Suprapubic skin (tissue), 4 donors: ENCODE measurements at regions not wholly inside any gene's neighbourhood (a gene's known extent, or its start where the extent isn't known, plus 50 kb on each side); places are given as distances from the start of the nearest gene placed in this dataset.

Experiments used
- DNase-seq, 2 donors: peaks; one replicate each; pipeline ENCODE4 v3.0.0-alpha.2; 2019; ENCODE audit warnings: low spot score in 2 of 2
- H3K27ac ChIP-seq: fragments of 200-600 bp; sonication (generic); one replicate; pipeline ENCODE4 v1.5.1; 2019
- H3K27me3 ChIP-seq: fragments of 200-600 bp; sonication (generic); one replicate; pipeline ENCODE4 v1.5.1; 2019
- H3K36me3 ChIP-seq: fragments of 200-600 bp; sonication (generic); one replicate; pipeline ENCODE4 v1.5.1; 2019
- H3K4me1 ChIP-seq: fragments of 200-600 bp; sonication (generic); one replicate; pipeline ENCODE4 v1.5.1; 2019
- H3K4me3 ChIP-seq: fragments of 200-600 bp; sonication (generic); one replicate; pipeline ENCODE4 v1.5.1; 2019; ENCODE audit warnings: mild to moderate bottlenecking
- H3K9me3 ChIP-seq: fragments of 200-600 bp; sonication (generic); one replicate; pipeline ENCODE4 v1.5.1; 2019
- EP300 ChIP-seq: sonication (generic); formaldehyde crosslinking; IDR thresholded peaks from one replicate; pipeline ENCODE4 v1.6.1; 2017; ENCODE audit warnings: antibody characterized with exemption
- POLR2A ChIP-seq, 2 donors: fragments of 450-650 bp; IDR thresholded peaks; one replicate each; pipeline ENCODE4 v1.6.1; 2017; ENCODE audit warnings: antibody characterized with exemption in 2 of 2, mild to moderate bottlenecking in 2 of 2, moderate library complexity in 2 of 2
- POLR2AphosphoS5 ChIP-seq, 3 donors: sonication (generic); formaldehyde crosslinking; IDR thresholded peaks; one replicate each; pipeline ENCODE4 v1.6.1; 2017; ENCODE audit warnings: antibody characterized with exemption in 3 of 3
- WGBS: methylation state at CpG from one replicate; pipeline ENCODE4 v1.1.5; 2018; 5-methylcytosine and 5-hydroxymethylcytosine counted together
- TF ChIP-seq, protein P1 (sequence below), 2 donors: fragments of 200-600 bp in 1 of 2; fragments of 450-650 bp in 1 of 2; sonication (generic) in 1 of 2; IDR thresholded peaks; one replicate each; pipeline ENCODE4 v1.5.1; 2016 to 2019; ENCODE audit warnings: antibody characterized with exemption in 2 of 2, mild to moderate bottlenecking in 1 of 2, moderate library complexity in 1 of 2

DNA sequence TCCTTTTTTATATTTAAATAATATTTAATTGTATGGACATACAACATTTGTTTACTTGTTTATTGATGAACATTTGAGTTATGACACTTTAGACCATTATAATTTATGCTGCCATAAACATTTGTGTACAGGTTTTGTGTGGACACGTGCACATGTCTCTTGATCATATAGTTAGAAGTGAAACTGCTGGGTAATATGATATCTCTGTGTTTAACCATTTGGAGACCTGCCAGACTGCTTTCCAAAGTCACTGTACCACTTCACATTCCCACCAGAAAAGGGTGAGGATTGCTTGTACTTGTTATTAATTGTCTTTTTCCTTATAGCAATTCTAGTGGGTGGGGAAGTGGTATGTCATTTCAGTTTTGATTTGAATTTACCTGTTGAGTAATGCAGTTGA lies 145.6 kb upstream of the KLHL1 start:
- no peak overlapping the region for H3K4me3 ChIP-seq
- peaks cover 5% of the 10 kb centered on the region for H3K9me3 ChIP-seq
- no peaks in the 10 kb centered on the region for H3K27me3 ChIP-seq
- WGBS: 4% methylated on average over 1 of the region's 1 CpG
- no peaks in the 10 kb centered on the region for H3K36me3 ChIP-seq
- TF ChIP-seq POLR2AphosphoS5 (IDR thresholded peaks at IDR 0.05) (no peak), EP300 (no peak), POLR2A (IDR thresholded peaks at IDR 0.05) (no peak)
- TF ChIP-seq, protein P1, sequence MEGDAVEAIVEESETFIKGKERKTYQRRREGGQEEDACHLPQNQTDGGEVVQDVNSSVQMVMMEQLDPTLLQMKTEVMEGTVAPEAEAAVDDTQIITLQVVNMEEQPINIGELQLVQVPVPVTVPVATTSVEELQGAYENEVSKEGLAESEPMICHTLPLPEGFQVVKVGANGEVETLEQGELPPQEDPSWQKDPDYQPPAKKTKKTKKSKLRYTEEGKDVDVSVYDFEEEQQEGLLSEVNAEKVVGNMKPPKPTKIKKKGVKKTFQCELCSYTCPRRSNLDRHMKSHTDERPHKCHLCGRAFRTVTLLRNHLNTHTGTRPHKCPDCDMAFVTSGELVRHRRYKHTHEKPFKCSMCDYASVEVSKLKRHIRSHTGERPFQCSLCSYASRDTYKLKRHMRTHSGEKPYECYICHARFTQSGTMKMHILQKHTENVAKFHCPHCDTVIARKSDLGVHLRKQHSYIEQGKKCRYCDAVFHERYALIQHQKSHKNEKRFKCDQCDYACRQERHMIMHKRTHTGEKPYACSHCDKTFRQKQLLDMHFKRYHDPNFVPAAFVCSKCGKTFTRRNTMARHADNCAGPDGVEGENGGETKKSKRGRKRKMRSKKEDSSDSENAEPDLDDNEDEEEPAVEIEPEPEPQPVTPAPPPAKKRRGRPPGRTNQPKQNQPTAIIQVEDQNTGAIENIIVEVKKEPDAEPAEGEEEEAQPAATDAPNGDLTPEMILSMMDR (IDR thresholded peaks at IDR 0.05): no peak
- no peaks in the 10 kb centered on the region for H3K4me1 ChIP-seq
- H3K27ac ChIP-seq: no peak overlapping the region
- DNase-seq: no peak

DNA sequence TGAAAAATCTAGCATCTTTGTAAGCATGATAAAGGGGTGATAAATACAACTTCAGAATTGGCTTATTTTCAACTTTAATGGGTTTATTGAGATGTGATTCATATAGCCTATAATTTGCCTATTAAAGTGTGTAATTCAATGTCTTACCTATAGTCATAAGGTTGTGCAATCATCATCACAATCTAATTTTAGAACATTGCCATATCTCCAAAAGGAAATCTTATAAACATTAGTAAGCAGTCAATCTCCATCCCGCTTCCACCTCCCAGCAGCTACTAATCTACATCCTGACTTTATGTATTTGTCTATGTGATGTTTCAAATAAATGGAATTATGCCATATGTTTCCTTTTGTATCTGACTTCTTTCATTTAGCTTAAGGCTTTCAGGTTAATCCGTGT lies 145.2 kb upstream of the KLHL1 start:
- Histone ChIP-seq H3K4me3 (no peak overlapping the region), H3K27ac (no peak overlapping the region), H3K4me1 (no peaks in the 10 kb centered on the region), H3K9me3 (peaks cover 5% of the 10 kb centered on the region), H3K36me3 (no peaks in the 10 kb centered on the region), H3K27me3 (no peaks in the 10 kb centered on the region)
- TF ChIP-seq EP300: no peak
- TF ChIP-seq, protein P1 (IDR thresholded peaks at IDR 0.05): no peak
- no peak for TF ChIP-seq POLR2A (IDR thresholded peaks at IDR 0.05)
- TF ChIP-seq POLR2AphosphoS5 (IDR thresholded peaks at IDR 0.05): no peak
- 33% methylated on average over 2 of the region's 2 CpGs for WGBS
- DNase-seq: no peak

DNA sequence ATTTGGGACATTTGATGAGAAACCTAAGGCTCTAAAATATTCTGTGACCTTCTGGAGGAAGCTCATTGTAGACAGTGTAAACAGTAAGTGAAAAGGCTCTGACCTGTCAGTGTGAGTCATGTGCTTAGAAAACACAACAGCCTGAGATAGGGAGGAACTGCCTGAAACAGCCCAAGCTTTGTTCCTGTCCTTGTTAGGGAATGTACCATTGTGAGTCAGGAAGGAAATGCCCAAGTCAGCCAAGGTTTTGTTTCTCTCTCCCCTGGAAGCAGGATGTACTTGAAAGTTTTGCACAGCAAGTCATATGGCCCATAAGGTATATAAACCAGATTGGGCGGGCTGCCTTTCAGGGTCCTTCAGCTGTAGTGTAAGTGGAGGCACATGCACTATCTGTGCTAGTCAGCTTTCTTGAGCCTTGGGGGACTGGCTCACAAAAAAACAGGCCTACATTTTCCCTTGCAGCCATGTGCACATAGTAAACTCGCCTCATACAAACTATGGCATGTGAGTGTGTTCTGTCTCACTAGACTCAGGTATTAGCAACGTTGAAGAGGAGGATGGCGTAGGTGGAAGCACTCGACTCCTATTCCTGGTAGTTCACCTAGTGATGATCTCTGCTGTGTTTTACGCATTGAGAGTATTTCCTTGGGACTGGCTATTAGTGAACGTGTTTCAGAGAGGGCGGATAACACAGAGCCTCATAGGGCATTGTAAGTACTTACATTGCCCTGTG lies 141.2 kb upstream of the KLHL1 start:
- no peak for DNase-seq
- no peak overlapping the region for H3K27ac ChIP-seq
- no peaks in the 10 kb centered on the region for H3K36me3 ChIP-seq

DNA sequence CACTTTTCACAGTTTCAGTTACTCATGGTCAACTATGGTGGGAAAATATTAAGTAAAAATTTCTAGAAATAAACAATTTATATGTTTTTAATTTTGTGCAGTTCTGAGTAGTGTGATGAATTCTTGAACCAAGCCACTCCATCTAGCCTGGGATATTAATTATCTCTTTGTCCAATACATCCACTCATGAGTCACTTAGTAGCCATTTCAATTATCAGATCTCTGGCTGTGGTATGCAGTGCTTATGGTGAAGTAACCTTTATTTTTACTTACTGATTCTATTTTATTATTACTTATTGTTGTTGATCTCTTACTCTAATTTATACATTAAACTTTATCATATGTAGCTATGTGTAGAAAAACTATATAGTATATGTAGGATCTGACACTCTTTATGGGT lies 128.9 kb upstream of the KLHL1 start:
- DNase-seq: no peak
- no peak overlapping the region for H3K4me3 ChIP-seq
- H3K9me3 ChIP-seq: peaks cover 4% of the 10 kb centered on the region
- H3K27me3 ChIP-seq: no peaks in the 10 kb centered on the region
- no peaks in the 10 kb centered on the region for H3K36me3 ChIP-seq
- no peaks in the 10 kb centered on the region for H3K4me1 ChIP-seq
- TF ChIP-seq POLR2AphosphoS5 (IDR thresholded peaks at IDR 0.05): no peak
- TF ChIP-seq, protein P1 (IDR thresholded peaks at IDR 0.05): no peak
- TF ChIP-seq POLR2A (IDR thresholded peaks at IDR 0.05): no peak
- no peak for TF ChIP-seq EP300
- no peak overlapping the region for H3K27ac ChIP-seq

More for the DNA sequence above, 141.2 kb upstream of the KLHL1 start:
- Histone ChIP-seq H3K27me3 (no peaks in the 10 kb centered on the region), H3K4me3 (no peak overlapping the region), H3K4me1 (no peaks in the 10 kb centered on the region), H3K9me3 (peaks cover 5% of the 10 kb centered on the region)
- TF ChIP-seq POLR2AphosphoS5 (IDR thresholded peaks at IDR 0.05): no peak
- TF ChIP-seq, protein P1 (IDR thresholded peaks at IDR 0.05): no peak
- no peak for TF ChIP-seq POLR2A (IDR thresholded peaks at IDR 0.05)
- no peak for TF ChIP-seq EP300
- WGBS: 92% methylated on average over 8 of the region's 8 CpGs

DNA sequence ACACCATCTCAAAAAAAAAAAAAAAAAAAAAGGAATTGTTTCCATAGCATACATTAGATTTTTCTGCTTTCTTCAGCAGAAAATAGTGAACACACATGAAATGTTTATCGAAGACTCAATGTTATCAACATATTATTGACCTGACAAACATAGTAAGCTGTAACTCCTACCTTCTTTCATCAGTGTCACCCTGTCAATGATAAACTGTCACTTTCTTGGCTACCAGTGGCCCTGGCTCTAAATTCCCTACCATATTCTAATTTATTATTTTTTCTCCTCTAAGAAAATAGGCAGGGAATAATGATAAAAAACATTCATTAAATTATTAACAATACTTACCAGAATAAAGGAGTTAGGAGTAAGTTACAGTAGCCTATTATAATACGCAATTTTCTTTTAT lies 127.3 kb upstream of the KLHL1 start:
- no peak overlapping the region for H3K27ac ChIP-seq
- no peaks in the 10 kb centered on the region for H3K36me3 ChIP-seq
- no peak for TF ChIP-seq POLR2A (IDR thresholded peaks at IDR 0.05)
- TF ChIP-seq POLR2AphosphoS5 (IDR thresholded peaks at IDR 0.05): no peak
- TF ChIP-seq, protein P1 (IDR thresholded peaks at IDR 0.05): no peak
- no peak for TF ChIP-seq EP300
- peaks cover 4% of the 10 kb centered on the region for H3K9me3 ChIP-seq
- no peaks in the 10 kb centered on the region for H3K27me3 ChIP-seq
- H3K4me1 ChIP-seq: no peaks in the 10 kb centered on the region
- H3K4me3 ChIP-seq: no peak overlapping the region
- no peak for DNase-seq
- WGBS: 93% methylated on average over 2 of the region's 2 CpGs
